ENCODE measurements at regions not wholly inside any gene's neighbourhood (a gene's known extent, or its start where the extent isn't known, plus 50 kb on each side); places are given as distances from the start of the nearest gene placed in this dataset.
A peak's percentile ranks its signal among the peaks of the same experiment; 100 is the strongest.

DNA sequence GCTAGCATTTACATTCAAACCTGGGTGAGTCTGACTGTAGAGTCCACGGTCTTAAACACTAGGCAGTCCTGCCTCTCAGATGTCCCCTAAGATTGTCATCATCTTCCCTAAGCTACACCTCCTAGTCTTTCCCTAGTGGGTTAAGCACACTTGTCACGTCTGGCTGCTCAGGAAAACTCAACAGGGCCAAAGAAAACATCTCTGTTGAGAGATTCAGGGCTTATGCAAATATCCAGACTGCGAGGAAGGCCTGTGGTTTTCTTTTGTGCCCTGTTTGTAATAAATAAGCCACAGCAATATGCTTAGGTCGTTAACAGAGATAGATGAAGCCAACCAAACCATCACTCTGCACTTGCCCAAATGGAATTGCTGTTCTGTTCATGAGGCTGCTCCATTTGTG lies 472.6 kb upstream of the DEPDC1 start:
- DNase-seq = peak; percentile 62

DNA sequence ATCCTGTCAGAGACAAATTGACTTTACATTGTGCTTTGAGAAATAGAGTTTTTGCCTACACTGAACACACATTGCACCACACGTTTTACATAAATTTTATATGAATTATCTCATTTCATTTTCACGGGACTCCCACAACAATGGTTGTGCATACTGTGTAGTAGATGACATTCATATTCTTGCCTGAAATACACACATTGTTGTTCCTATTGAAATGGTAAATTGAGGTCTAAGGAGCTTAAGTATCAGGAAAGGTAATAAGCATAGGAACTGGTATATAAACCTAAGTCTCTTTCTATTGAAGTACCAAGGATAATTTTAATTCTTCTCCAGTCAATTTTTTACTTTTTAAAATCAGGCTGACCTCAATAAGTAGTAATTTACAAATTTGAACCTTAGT lies 473.7 kb upstream of the DEPDC1 start:
- no peak for DNase-seq

DNA sequence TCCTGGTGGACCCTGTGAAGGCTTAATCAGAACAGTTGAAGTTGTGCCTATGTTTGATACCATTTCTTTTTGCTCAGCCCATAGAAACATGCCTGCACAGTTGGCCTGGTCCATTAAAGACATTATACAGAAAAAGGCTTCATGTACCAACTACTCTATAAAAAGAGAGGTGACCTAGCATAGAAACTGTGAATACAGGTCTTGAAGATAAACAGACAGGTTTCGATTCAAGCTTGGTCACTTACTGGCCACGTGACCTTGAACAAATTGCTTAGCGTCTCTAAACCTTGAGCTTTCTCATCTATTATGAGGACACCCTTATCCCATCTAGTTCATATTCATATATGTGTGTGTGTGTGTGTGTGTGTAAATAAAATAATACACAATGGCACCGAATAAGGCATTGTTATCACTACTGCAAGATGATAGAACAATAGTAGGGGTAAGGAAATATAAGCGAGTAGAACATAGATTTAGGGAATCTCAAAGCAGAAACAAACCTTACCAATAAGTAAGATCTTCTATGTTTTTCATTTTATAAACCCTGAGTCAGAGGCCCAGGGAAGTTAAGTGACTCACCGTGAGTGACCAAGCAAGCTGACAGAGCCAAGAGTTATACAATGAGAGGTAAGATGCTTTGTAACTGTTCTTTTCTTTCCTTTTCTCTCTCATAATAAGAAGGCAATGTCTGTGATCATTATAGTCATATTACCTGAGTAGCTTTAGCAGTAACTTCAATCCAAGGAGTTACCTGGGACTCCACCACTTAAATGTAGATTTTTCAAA lies 476.8 kb upstream of the DEPDC1 start:
- no peak for DNase-seq

DNA sequence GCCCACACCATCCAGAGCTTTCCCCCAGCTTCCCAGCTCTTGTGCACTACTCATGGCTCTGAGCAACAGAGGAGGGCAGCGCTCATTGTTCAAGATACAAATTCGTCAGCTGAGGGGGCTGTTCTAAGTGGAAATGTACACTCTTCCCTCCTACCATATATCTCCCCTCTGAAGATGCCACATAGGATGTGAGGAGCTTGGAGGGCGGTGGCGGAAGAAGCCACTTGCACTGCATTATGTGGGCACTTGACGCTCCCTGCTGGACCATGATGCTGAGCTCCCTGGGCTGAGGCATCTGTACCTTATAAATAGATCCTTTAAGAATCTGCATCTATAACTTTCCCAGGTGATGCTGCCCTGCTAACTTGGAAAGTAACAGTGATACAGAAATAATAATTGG lies 477.6 kb upstream of the DEPDC1 start:
- no peak for DNase-seq

DNA sequence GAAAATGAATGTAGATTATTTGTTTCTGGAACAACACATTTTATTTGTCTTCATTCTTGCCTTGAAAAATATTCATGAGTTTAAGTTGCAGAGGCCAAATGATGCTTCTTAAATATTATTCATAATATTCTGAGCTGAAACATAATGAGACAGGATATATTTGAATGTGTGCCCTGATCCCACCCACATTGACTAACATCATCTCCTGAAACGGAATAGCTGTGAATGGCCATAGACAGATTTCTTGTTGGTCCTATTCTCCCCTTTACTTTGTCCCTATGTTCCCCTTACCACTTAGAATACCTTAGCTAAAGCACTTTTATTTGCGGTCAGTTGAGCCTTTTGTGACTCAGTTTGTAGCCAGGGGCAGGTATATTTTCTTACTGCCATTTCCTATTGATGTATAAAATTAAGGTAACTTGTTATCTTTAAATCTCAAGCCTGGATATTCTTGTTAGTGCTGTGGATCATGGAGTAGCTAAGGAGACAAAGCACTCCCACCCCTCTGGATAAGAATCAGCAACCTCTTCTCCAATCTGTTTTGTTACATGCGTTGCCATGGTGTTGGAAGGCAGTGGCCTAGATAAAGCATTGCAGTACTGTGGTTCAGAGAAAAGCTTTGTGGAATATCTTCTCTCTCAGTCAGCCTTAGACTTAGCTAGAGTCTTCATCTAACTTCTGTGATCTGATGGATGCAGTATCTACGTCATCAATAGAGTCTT lies 478.5 kb upstream of the DEPDC1 start:
- no peak for DNase-seq

DNA sequence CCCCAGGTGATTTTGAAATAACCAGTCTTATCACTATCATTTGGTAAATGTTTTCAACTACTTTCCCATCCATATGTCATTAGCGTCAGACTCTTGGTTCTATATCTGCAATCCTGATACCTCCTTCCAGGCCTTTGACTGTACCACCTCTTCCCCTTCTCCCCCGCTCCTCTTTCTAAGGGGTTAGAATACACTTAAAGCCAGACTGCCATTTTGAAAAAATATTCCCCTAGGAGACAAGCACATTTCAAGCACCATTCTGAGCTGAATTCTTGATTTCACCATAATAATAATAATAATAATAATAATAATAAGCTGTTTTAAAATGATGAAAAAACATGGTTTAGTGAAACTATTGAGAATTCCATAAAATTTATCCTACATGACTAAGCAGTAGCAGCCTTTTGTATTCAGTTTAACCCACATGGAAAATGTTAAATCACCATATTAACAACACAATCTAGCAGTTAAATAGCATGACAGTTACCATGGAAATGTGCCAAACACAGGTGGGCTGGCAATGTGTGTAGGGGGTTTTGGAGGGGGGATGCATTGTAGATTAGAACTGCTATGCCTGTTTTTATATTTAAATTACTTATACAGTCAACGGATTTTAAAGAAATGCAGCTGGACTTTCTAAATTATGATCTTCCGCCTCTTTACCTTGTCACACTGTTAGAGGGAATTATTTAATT lies 480.2 kb upstream of the DEPDC1 start:
- no peak for DNase-seq

DNA sequence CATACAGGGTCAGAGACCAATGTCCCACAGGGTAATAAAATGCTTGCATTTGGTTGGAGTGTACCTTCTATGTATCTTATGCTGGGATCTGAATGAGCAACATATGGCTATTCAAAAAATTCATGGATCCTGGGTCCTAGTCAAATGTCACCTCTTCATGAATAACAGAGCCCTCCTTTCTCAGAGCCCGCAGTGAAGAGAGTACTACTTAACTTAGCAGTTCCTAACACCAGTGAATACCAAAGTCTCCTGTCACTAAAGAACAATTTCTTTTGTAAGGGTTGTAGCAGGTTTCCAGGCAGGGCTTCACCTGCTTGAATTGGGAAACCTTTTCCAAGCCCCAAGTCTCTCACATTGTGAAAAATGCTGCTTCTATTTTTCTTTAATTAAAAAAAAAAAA lies 483.0 kb upstream of the DEPDC1 start:
- DNase-seq = no peak

DNA sequence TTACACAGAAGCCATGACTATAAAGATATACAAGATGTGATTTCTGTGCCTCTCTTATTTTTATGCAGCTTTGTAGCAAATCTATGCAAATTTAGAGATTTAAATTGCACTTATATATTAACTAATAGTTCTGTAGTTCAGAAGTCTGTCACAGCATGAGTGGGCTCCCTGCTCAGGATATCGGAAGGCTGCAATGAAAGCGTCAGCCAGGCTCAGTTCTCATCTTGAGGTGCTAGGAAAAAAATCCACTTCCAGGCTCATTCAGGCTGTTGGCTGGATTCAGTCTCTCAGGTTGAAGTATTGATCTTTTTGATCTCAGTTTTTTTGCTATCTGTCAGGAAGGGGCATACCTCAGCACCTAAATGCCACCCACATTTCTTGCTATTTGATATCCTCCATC lies 487.4 kb upstream of the DEPDC1 start:
- DNase-seq = no peak

DNA sequence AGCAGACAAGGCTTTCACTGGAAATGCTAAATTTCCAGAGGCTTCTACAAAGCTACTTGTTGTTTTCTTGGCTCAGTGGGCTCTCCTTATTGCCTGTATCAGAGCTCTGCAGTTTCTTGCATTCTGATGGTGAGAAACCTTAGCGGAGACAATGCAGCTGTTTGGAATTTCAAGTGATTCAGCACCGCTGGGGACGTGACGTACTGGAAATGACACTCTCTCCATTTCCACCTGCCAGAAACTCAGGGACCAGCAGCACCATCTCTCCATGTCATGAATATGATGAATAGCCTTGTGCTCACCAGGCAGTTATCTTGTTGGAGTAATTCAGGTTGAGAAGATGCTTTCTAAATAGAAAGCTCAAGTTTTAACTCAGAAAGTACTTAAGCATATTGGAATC lies 497.2 kb upstream of the DEPDC1 start:
- no peak for DNase-seq

DNA sequence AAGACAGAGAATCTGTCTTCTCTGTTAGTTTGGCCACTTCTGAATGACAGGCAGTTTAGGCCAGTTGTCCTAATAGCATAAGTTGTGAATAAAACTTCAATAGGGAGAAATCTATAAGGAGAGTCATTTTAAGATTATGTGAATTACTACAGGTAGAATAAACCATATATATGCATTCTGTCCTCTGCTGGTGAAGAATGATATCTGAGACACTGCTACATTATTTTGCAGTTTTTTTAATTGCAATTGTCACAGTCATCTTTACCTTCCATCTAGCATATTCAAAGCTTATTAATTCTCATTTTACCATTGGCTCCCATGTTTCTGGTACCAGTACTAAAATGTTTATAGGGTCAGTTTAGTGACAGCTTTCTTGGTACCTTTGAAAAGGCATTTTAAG lies 519.6 kb upstream of the DEPDC1 start:
- DNase-seq = no peak

DNA sequence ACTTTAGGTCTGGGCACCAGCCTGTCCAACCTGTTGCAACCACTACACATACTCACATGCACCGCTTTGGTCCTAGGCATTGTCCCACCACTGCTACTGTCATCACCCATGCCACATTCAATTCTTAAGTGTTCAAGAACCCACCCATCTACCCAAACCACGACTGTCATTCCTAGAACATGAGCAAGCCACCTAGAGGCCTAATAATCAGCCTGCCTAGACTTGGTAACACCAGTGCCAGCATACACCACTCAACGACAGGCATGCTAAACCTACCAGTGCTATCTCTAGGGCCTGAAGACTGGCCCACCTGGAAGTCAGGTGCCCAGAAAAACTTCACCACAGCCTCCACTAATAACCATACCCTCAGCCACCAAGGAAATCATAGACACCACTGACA lies 532.8 kb upstream of the DEPDC1 start:
- no peak for DNase-seq

DNA sequence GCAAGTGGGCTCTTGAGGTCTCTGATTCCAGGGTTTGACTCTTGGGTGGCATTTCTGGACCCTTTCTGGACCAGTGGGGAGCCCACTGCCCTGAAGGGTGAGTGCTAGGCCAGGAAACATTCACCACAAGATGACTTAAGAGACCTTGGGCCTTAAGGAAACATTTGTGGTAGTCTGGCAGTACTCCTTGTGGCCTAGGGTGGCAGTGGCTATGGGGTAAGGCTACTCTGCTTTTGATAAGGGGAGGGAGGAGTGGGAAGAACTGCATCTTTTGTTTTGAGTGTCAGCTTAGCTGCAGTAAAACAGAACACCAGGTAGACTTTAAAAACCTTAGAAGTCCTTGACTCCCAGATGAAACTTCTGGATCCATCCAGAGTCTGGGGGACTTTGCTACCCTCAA lies 529.3 kb upstream of the LRRC7 start:
- DNase-seq = no peak

DNA sequence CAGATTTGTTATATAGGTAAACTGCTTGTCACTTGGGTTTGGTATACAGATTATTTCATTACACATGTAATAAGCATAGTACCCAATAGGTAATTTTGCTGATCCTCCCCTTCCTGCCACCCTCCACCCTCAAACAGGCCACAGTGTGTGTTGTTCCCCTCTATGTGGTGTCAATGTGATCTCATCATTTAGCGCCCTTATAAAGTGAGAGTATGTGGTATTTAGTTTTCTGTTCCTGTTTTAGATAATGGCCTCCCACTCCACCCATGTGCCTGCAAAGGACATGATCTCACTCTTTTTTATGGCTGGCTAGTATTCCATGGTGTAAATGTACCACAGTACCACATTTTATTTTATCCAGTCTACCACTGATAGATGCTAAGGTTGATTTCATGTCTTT lies 522.1 kb upstream of the LRRC7 start:
- no peak for DNase-seq

DNA sequence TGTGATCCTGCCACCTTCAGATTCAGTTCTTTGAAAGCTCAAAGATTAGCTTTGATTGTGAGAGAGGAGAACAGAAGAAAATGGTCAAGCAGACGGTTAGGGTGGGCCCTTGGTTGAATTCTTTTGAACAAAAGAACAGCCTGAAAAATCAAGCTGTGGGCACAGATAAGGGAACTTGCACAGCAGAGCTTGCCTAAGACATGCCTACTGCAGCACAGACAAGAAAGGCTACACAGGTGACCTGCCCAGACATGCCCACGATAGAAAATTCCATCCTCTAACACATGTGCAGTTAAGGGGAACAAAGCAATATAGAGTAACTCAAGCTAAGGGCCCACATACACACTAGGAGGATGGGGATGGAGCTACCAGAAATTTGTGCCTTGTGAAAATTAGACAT lies 512.5 kb upstream of the LRRC7 start:
- no peak for DNase-seq

DNA sequence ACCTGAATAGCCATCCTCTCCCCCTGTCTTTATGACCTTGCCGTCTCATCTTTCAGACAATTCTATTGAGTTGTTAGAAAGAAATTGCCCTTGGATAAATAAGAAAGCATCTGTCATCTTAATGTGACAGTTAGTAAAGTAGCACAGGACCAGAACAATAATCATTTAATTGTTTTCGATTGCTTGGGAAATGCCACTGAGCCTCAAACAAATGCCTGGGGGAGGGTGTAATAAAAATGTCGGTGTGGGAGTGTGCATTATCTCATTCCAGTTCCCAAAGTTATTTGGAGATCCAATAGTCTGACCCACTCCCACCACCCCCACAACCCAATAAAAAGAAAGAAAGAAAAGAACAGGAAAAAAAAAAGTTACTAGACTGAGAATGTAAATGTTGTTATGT lies 509.3 kb upstream of the LRRC7 start:
- DNase-seq = no peak

DNA sequence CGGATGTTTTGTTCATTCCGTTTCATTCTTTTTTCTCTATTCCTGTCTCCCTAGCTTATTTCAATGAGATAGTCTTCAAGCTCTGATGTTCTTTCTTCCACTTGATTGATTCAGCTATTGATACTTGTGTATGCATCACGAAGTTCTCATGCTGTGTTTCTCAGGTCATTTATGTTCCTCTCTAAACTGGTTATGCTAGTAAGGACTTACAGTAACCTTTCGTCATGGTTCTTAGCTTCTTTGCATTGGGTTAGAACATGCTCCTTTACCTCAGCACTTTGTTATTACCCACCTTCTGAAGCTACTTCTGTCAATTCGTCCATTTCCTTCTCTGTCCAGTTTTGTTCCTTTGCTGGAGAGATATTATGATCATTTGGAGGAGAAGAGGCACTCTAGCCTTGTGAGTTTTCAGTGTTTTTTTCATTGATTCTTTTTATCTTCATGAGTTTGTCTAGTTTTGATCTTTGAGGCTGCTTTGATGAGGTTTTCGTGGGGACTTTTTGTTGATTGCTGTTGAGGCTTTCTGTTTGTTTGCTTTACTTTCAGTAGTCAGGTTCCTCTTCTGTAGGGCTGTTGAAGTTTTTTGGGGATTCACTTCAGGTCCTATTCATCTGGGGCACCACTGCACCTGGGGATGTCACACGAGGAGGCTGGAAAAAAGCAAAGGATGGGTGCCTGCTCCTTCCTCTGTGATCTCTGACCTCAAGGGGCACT lies 496.9 kb upstream of the LRRC7 start:
- DNase-seq = no peak

DNA sequence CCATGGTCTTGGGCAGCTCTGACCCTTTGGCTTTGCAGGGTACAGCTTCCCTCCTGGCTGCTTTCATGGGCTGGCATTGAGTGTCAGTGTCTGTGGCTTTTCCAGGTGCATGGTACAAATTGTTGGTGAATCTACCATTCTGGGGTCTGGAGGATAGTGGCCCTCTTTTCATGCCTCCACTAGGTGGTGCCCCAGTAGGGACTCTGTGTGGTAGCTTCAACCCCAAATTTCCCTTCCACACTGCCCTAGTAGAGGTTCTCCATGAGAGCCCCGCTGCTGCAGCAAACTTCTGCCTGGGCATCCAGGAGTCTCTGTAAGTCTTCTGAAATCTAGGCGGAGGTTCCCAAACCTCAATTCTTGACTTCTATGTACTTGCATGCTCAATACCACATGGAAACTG lies 494.5 kb upstream of the LRRC7 start:
- DNase-seq = no peak

DNA sequence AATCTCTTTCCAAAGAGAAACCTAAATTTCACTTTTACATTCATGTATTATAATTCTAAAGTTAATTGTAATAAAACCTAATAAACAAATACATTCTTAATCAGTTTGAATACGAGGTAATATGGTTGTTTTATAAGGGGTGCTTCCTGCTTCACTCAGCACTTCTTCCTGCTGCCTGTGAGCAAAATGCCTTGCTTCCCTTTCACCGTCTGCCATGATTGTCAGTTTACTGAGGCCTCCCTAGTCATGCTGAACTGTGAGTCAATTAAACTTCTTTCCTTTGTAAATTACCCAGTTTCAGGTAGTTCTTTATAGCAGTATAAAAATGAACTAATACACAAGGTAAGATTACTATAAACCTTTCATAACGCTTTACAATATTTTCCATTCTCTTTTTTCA lies 491.1 kb upstream of the LRRC7 start:
- no peak for DNase-seq

DNA sequence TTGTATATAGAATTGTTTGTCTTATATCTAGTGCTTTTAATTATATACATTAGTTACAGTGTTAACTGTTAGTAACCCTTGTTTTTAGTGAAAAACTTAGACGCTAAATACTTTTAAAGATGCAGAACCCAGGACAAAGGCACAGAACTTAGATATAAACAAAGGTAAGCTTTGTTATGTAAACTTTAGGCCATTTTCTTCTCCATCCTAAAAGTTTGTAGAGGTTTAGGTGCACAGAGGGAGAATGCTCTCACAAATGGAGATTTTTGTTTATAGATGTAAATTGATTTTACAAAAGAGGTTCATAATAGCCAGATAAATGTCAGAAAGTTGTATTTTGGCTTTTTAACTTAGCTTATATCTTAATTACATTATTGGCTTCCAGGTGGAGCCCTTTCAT lies 490.5 kb upstream of the LRRC7 start:
- no peak for DNase-seq

DNA sequence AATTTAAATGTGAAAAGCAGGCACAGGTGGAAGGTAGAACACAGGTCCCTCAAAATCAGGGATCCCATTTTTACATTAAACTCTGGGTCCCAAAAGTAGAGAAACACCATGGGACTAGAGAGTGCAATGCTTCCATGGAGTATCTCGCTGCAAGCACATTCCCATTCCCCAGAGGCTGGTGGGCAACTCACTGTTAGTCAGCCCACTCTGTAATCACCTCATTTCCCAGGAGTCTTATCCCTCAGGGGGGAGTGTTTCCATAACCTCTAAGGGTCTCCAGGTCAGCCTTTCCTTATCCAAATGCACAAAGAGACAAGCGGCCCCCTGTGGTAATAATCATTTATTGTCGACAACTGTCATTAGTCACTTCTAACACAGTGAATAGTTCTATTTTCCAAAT lies 490.1 kb upstream of the LRRC7 start:
- DNase-seq = no peak

DNA sequence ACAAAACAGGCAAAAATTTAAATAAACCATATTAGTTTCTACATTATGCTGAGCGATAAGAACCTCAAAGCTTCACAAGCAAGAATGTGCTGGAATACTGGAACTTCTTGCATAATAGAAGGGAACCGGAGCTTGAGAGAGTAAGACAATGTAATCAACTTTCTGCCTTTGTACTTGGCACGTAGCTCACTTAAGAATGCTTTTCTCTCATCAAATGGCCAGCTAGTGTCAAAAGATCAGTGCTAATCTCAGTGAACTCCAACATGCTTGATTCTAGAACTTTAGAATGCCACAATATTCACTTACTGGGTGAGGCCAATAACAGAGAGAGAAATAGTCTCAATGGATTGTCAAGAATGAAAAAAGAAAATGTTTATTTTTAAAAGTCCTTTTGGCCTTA lies 486.1 kb upstream of the LRRC7 start:
- no peak for DNase-seq

DNA sequence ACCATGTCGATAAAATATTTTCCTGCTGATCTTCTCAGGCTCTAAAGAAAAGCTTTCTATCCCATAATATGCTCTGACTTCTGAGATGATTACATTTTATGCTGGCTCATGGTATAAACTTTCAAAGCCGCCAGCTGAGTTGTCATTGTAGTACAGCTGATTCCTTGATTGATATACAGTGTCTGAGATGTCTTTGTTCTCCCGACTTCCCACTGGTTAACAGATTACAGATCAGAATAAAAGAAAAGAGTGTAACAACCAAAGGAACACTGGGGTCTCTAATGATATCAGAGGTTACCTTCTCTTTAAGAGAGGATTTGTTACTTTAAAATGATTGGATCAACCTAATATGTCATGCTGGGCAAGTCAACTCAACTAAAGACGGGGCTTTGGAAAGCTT lies 485.4 kb upstream of the LRRC7 start:
- no peak for DNase-seq

DNA sequence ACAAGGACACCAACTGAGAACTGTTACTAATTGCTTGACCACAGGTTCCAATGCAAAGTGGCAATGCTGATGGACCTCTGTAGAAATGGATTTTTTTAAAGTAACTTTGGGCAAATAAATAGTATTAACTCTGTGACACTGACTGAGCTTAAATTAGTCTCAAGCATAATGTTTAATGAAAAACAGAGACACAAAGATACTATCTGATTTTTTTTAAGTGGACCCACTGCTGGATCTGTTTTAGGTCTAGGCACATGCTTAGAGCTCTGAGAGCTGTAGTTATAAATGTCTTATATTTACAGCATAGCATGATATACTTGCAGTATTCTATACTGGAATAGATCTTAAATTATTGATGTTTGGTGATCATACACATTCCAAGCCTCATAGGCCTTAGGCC lies 481.6 kb upstream of the LRRC7 start:
- DNase-seq = no peak

DNA sequence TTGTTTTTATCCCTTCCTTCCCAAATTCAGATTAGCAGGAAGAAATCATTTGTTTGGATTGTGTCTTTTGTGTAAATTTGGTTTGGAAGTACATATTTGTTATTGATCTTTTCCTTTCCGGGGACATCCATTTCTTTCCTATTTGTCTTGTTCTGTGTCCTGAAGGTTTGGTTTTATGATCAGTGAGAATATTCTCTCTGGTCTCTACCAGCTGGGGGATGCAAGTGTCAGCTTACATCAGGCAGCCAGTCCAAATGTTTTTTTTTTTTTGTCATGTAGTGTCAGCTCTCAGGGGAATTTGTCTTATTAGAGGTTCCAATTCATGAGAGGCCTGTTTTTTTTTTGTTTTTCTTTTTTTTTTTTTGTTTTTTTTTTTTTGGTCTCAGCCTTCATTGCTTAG lies 479.2 kb upstream of the LRRC7 start:
- no peak for DNase-seq

Data from NCI-H1048 (cell line).